ENCODE measurements at regions not wholly inside any gene's neighbourhood (a gene's known extent, or its start where the extent isn't known, plus 50 kb on each side); places are given as distances from the start of the nearest gene placed in this dataset.
"Not testable (repeated sequence)": the region's sequence is repeated elsewhere in the genome, so short reads cannot be mapped to it uniquely, and the experiment has no call there.

- DNase-seq (ENCODE audit: low read depth): no peak
- no peak overlapping the region for H3K4me3 ChIP-seq (ENCODE audit: low read length)
- TF ChIP-seq CTCF (conservative IDR thresholded peaks at IDR 0.05; ENCODE audit: low read depth, low read length): no peak
Measured at GRCh38 chr4:31803526-31804195, 1083.5 kb downstream of the PCDH7 start.

GRCh38 chr4:31807036-31807435, 1086.9 kb downstream of the PCDH7 start:
- no peak for DNase-seq (ENCODE audit: low read depth)
- H3K4me3 ChIP-seq (ENCODE audit: low read length): no peak overlapping the region
- TF ChIP-seq CTCF (conservative IDR thresholded peaks at IDR 0.05; ENCODE audit: low read depth, low read length): no peak

GRCh38 chr4:31844350-31844749, 1124.2 kb downstream of the PCDH7 start:
- no peak for DNase-seq (ENCODE audit: low read depth)
- no peak for TF ChIP-seq CTCF (conservative IDR thresholded peaks at IDR 0.05; ENCODE audit: low read depth, low read length)
- H3K4me3 ChIP-seq (ENCODE audit: low read length): no peak overlapping the region

GRCh38 chr4:31851946-31852345, 1131.8 kb downstream of the PCDH7 start:
- no peak for TF ChIP-seq CTCF (conservative IDR thresholded peaks at IDR 0.05; ENCODE audit: low read depth, low read length)
- no peak for DNase-seq (ENCODE audit: low read depth)
- H3K4me3 ChIP-seq (ENCODE audit: low read length): no peak overlapping the region

GRCh38 chr4:31877429-31877828, 1157.3 kb downstream of the PCDH7 start:
- no peak for DNase-seq (ENCODE audit: low read depth)
- H3K4me3 ChIP-seq (ENCODE audit: low read length): no peak overlapping the region
- no peak for TF ChIP-seq CTCF (conservative IDR thresholded peaks at IDR 0.05; ENCODE audit: low read depth, low read length)

GRCh38 chr4:31880837-31881236, 1160.7 kb downstream of the PCDH7 start:
- not testable (repeated sequence) for H3K4me3 ChIP-seq (ENCODE audit: low read length); DNase-seq (ENCODE audit: low read depth)

- no peak for TF ChIP-seq CTCF (conservative IDR thresholded peaks at IDR 0.05; ENCODE audit: low read depth, low read length)
- DNase-seq (ENCODE audit: low read depth): no peak
- no peak overlapping the region for H3K4me3 ChIP-seq (ENCODE audit: low read length)
Measured at GRCh38 chr4:31896349-31896748, 1176.2 kb downstream of the PCDH7 start.

Data from retinal pigment epithelial cell (primary cell).